Astrocyte (in vitro differentiated cells and primary cell): ENCODE measurements at regions not wholly inside any gene's neighbourhood (a gene's known extent, or its start where the extent isn't known, plus 50 kb on each side); places are given as distances from the start of the nearest gene placed in this dataset.

Experiments
- EZH2 ChIP-seq: IDR thresholded peaks from 2 replicates; pipeline ENCODE4 v1.6.1; 2012; ENCODE audit warnings: mild to moderate bottlenecking, low read length, inconsistent platforms; ENCODE audit not compliant: insufficient read depth
- TF ChIP-seq, protein P1 (sequence below): IDR thresholded peaks from 2 replicates; pipeline ENCODE4 v1.5.1; 2011; ENCODE audit warnings: low read depth, mild to moderate bottlenecking, inconsistent platforms, low read length, moderate library complexity; ENCODE audit not compliant: insufficient read depth

DNA sequence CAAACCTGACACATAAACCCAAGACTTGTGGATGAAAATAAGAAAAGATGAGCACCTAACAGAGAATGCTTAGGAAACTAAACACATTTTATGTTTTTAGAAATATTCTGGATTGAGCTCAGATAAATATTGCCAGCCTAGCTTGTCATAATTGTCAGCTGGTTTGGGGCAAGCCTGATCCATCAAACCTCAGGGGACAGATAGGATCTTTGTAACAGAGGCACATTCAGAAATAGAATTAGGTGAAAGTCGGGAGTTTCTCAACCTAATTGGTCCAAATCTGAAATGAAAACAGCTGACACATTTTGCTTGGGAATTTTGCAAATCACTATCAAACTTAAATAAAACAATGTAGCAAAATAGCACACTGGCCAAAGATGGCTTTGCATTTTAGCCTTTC lies 503.7 kb downstream of the ANXA1 start:
- TF ChIP-seq, protein P1, sequence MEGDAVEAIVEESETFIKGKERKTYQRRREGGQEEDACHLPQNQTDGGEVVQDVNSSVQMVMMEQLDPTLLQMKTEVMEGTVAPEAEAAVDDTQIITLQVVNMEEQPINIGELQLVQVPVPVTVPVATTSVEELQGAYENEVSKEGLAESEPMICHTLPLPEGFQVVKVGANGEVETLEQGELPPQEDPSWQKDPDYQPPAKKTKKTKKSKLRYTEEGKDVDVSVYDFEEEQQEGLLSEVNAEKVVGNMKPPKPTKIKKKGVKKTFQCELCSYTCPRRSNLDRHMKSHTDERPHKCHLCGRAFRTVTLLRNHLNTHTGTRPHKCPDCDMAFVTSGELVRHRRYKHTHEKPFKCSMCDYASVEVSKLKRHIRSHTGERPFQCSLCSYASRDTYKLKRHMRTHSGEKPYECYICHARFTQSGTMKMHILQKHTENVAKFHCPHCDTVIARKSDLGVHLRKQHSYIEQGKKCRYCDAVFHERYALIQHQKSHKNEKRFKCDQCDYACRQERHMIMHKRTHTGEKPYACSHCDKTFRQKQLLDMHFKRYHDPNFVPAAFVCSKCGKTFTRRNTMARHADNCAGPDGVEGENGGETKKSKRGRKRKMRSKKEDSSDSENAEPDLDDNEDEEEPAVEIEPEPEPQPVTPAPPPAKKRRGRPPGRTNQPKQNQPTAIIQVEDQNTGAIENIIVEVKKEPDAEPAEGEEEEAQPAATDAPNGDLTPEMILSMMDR, result no peak
- TF ChIP-seq EZH2, result no peak
